LNCaP clone FGC (cell line): ENCODE measurements at regions not wholly inside any gene's neighbourhood (a gene's known extent, or its start where the extent isn't known, plus 50 kb on each side); places are given as distances from the start of the nearest gene placed in this dataset.
"Not testable (repeated sequence)": the region's sequence is repeated elsewhere in the genome, so short reads cannot be mapped to it uniquely, and the experiment has no call there.

Experiments used
- DNase-seq: peaks from one replicate; pipeline ENCODE4 v3.0.0-alpha.2; 2011; ENCODE audit warnings: low read depth
- H3K4me3 ChIP-seq: 2 replicates; pipeline ENCODE4 v1.5.1; 2011; ENCODE audit warnings: mild to moderate bottlenecking, low read depth, low read length, control low read depth
- CTCF ChIP-seq: IDR thresholded peaks from 2 replicates; pipeline ENCODE4 v1.5.1; 2012; ENCODE audit warnings: mild to moderate bottlenecking; ENCODE audit not compliant: control insufficient read depth, insufficient read depth; ENCODE audit errors: extremely low read depth

GRCh38 chr17:53217311-53217710 is 605.4 kb upstream of the KIF2B start:
- DNase-seq, result no peak
- TF ChIP-seq CTCF, result no peak
- no peak overlapping the region for H3K4me3 ChIP-seq

- DNase-seq, H3K4me3 ChIP-seq: not testable (repeated sequence)
Measured at GRCh38 chr17:53208935-53209334, 613.8 kb upstream of the KIF2B start.

- no peak for TF ChIP-seq CTCF
- H3K4me3 ChIP-seq, result no peak overlapping the region
- DNase-seq, result no peak
Measured at GRCh38 chr17:53193044-53193443, 629.7 kb upstream of the KIF2B start.

GRCh38 chr17:53191878-53192277 is 630.8 kb upstream of the KIF2B start:
- no peak for TF ChIP-seq CTCF

GRCh38 chr17:53186001-53186400 is 636.7 kb upstream of the KIF2B start:
- TF ChIP-seq CTCF, result no peak
- no peak overlapping the region for H3K4me3 ChIP-seq
- no peak for DNase-seq

More at GRCh38 chr17:53191878-53192277, 630.8 kb upstream of the KIF2B start:
- H3K4me3 ChIP-seq, result no peak overlapping the region
- DNase-seq, result no peak

GRCh38 chr17:53176629-53177028 is 646.1 kb upstream of the KIF2B start:
- no peak for TF ChIP-seq CTCF
- H3K4me3 ChIP-seq, result no peak overlapping the region
- no peak for DNase-seq

- no peak for DNase-seq
- H3K4me3 ChIP-seq, result no peak overlapping the region
- TF ChIP-seq CTCF, result no peak
Measured at GRCh38 chr17:53168413-53168812, 654.3 kb upstream of the KIF2B start.

GRCh38 chr17:53166731-53167130 is 656.0 kb upstream of the KIF2B start:
- no peak overlapping the region for H3K4me3 ChIP-seq
- no peak for DNase-seq
- TF ChIP-seq CTCF, result no peak
